HCT116 (cell line): ENCODE measurements at regions not wholly inside any gene's neighbourhood (a gene's known extent, or its start where the extent isn't known, plus 50 kb on each side); places are given as distances from the start of the nearest gene placed in this dataset.

Experiments used
- ATAC-seq: fragments of 200-7000 bp; cut with Tn5 transposase; 2 replicates; pipeline ENCODE4 v1.9.1; 2020; ENCODE audit warnings: mild to moderate bottlenecking, moderate library complexity
- BruUV-seq: library from RNA; stranded (reverse); fragments of 400-500 nt; replicated peaks from 2 replicates; lab custom pipeline; 2021; lab: Mats Ljungman, UMichigan
- CTCF ChIA-PET: fragments of 300-600 bp; sonication (Branson Sonifier 250); formaldehyde crosslinking; loops from one replicate; lab custom pipeline; 2021; ENCODE audit warnings: antibody characterized with exemption; lab: Charles Lee
- POLR2A ChIA-PET: fragments of 300-600, 350-600 bp; sonication (Branson Sonifier 250); formaldehyde crosslinking; loops from one replicate; lab custom pipeline; 2021; ENCODE audit warnings: antibody characterized with exemption; lab: Charles Lee
- RAD21 ChIA-PET, 2 experiments: fragments of 300-600 bp; sonication (Branson Sonifier 250); formaldehyde crosslinking; loops; one replicate each; lab custom pipeline; 2023; ENCODE audit warnings: low total read pairs in 2 of 2; ENCODE audit not compliant: uncharacterized antibody in 2 of 2, unreplicated experiment in 2 of 2, low non-redundant PET in 1 of 2; lab: Charles Lee
- DNase-seq: peaks from one replicate; pipeline ENCODE4 v3.0.0-alpha.2; 2010; ENCODE audit warnings: low read depth, low spot score
- H2AFZ ChIP-seq: fragments of 200-600 bp; shearing (Covaris generic), sonication (generic); 2 replicates; pipeline ENCODE4 v1.6.1; 2017; ENCODE audit warnings: low read depth, mixed run types, mixed read lengths, antibody characterized with exemption, low read length; ENCODE audit not compliant: poor library complexity, severe bottlenecking
- H3K27ac ChIP-seq: 2 replicates; pipeline ENCODE4 v1.5.1; 2012; ENCODE audit warnings: low read depth, low read length
- H3K27me3 ChIP-seq: fragments of 200-600 bp; sonication (generic); 2 replicates; pipeline ENCODE4 v1.6.1; 2016; ENCODE audit warnings: mixed run types, low read length, mixed read lengths; ENCODE audit not compliant: insufficient read depth
- H3K36me3 ChIP-seq, 2 experiments: fragments of 200-500 bp in 1 of 2; fragments of 200-600 bp in 1 of 2; sonication (Bioruptor generic) in 1 of 2; sonication (generic) in 1 of 2; 2 replicates each; pipeline versions ENCODE4 v1.5.1 to v1.6.1; 2014 to 2016; ENCODE audit warnings: low read length in 2 of 2, inconsistent platforms in 1 of 2, mixed read lengths in 1 of 2, mixed run types in 1 of 2; ENCODE audit not compliant: insufficient read depth in 2 of 2, control insufficient read depth in 1 of 2
- H3K4me1 ChIP-seq, 2 experiments: fragments of 200-600 bp in 1 of 2; sonication (generic) in 1 of 2; 2 replicates each; pipeline versions ENCODE4 v1.5.1 to v1.6.1; 2012 to 2017; ENCODE audit warnings: low read length in 2 of 2, inconsistent platforms in 1 of 2, mild to moderate bottlenecking in 1 of 2, mixed read lengths in 1 of 2, mixed run types in 1 of 2, moderate library complexity in 1 of 2; ENCODE audit not compliant: insufficient read depth in 2 of 2, control insufficient read depth in 1 of 2
- H3K4me2 ChIP-seq: fragments of 200-600 bp; sonication (generic); 2 replicates; pipeline ENCODE4 v1.6.1; 2017; ENCODE audit warnings: mixed run types, low read length, mixed read lengths
- H3K4me3 ChIP-seq, 2 experiments: fragments of 200-600 bp in 1 of 2; sonication (generic) in 1 of 2; replicated peaks in 1 of 2; 2 replicates each; pipeline ENCODE4 v1.5.1; 2011 to 2016; ENCODE audit warnings: low read length in 2 of 2, control low read depth in 1 of 2, low read depth in 1 of 2, mild to moderate bottlenecking in 1 of 2, mixed read lengths in 1 of 2, mixed run types in 1 of 2
- H3K79me2 ChIP-seq: fragments of 200-600 bp; sonication (generic); 2 replicates; pipeline ENCODE4 v1.6.1; 2017; ENCODE audit warnings: mild to moderate bottlenecking, mixed run types, low read length, moderate library complexity, mixed read lengths; ENCODE audit not compliant: insufficient read depth
- H3K9ac ChIP-seq: fragments of 200-600 bp; sonication (generic); 2 replicates; pipeline ENCODE4 v1.6.1; 2016; ENCODE audit warnings: low read length, mixed read lengths
- H3K9me2 ChIP-seq: fragments of 200-600 bp; sonication (generic), shearing (Covaris generic); 2 replicates; pipeline ENCODE4 v1.6.1; 2017; ENCODE audit warnings: mixed run types, mild to moderate bottlenecking, moderate library complexity; ENCODE audit not compliant: insufficient read depth
- H3K9me3 ChIP-seq, 2 experiments: fragments of 200-500 bp in 1 of 2; fragments of 200-600 bp in 1 of 2; sonication (Bioruptor generic) in 1 of 2; sonication (generic) in 1 of 2; 2 replicates each; pipeline ENCODE4 v1.6.1; 2014 to 2017; ENCODE audit warnings: low read length in 2 of 2, mixed read lengths in 2 of 2, inconsistent platforms in 1 of 2, low read depth in 1 of 2, mild to moderate bottlenecking in 1 of 2, mixed run types in 1 of 2, moderate library complexity in 1 of 2; ENCODE audit not compliant: control insufficient read depth in 1 of 2, insufficient read depth in 1 of 2
- H4K20me1 ChIP-seq: fragments of 200-600 bp; sonication (generic), shearing (Covaris generic); 2 replicates; pipeline ENCODE4 v1.6.1; 2017; ENCODE audit warnings: mixed run types, mild to moderate bottlenecking, moderate library complexity; ENCODE audit not compliant: insufficient read depth
- CBX3 ChIP-seq: IDR thresholded peaks from 2 replicates; pipeline ENCODE4 v1.6.1; 2012; ENCODE audit warnings: low read depth
- CEBPB ChIP-seq: IDR thresholded peaks from 2 replicates; pipeline ENCODE4 v1.6.1; 2012; ENCODE audit warnings: low read depth
- ELF1 ChIP-seq: IDR thresholded peaks from 2 replicates; pipeline ENCODE4 v1.6.1; 2012; ENCODE audit warnings: low read depth, borderline replicate concordance
- EZH2phosphoT487 ChIP-seq: fragments of 200-600 bp; IDR thresholded peaks from 2 replicates; pipeline ENCODE4 v1.6.1; 2018; ENCODE audit warnings: antibody characterized with exemption, borderline replicate concordance
- FOSL1 ChIP-seq: IDR thresholded peaks from 2 replicates; pipeline ENCODE4 v1.6.1; 2012; ENCODE audit warnings: low read depth
- POLR2AphosphoS5 ChIP-seq: IDR thresholded peaks from 2 replicates; pipeline ENCODE4 v1.6.1; 2011; ENCODE audit warnings: mild to moderate bottlenecking, low read depth, low read length, moderate library complexity
- RAD21 ChIP-seq: IDR thresholded peaks from 2 replicates; pipeline ENCODE4 v1.6.1; 2012; ENCODE audit warnings: low read depth, mild to moderate bottlenecking
- SIN3A ChIP-seq: IDR thresholded peaks from 2 replicates; pipeline ENCODE4 v1.6.1; 2012; ENCODE audit warnings: low read depth
- SRF ChIP-seq: IDR thresholded peaks from 2 replicates; pipeline ENCODE4 v1.6.1; 2012; ENCODE audit warnings: low read depth
- TCF7L2 ChIP-seq: IDR thresholded peaks from 2 replicates; pipeline ENCODE4 v1.7.0; 2011; ENCODE audit warnings: borderline replicate concordance, inconsistent platforms; ENCODE audit not compliant: insufficient read depth, insufficient read length; ENCODE audit errors: extremely low read depth
- YY1 ChIP-seq: IDR thresholded peaks from 2 replicates; pipeline ENCODE4 v1.6.1; 2011; ENCODE audit warnings: low read length, low read depth, moderate library complexity, mild to moderate bottlenecking; ENCODE audit not compliant: insufficient replicate concordance; ENCODE audit errors: extremely low read depth
- ZFX ChIP-seq: fragments of 450-650 bp; IDR thresholded peaks from 2 replicates; pipeline ENCODE4 v1.6.1; 2017
- ZNF274 ChIP-seq: fragments of 200-500 bp; sonication (Bioruptor generic); IDR thresholded peaks from 2 replicates; pipeline ENCODE4 v1.6.1; 2014; ENCODE audit warnings: mild to moderate bottlenecking, low read depth, low read length, inconsistent platforms
- intact Hi-C: fragments of 100-400 bp; cut with micrococcal nuclease; formaldehyde crosslinking; loops from 2 replicates; pipeline ENCODE4 v1.10.0; 2022
- TF ChIP-seq, protein P1 (sequence below): IDR thresholded peaks from 2 replicates; pipeline ENCODE4 v1.6.1; 2012; ENCODE audit warnings: low read depth
- TF ChIP-seq, protein P2 (sequence below): IDR thresholded peaks from 2 replicates; pipeline ENCODE4 v1.6.1; 2012
- TF ChIP-seq, protein P3 (sequence below): IDR thresholded peaks from 2 replicates; pipeline ENCODE4 v1.6.1; 2011; ENCODE audit warnings: mild to moderate bottlenecking, low read length, moderate library complexity; ENCODE audit not compliant: insufficient replicate concordance; ENCODE audit errors: extremely low read depth
- TF ChIP-seq, protein P4 (sequence below), 3 experiments: fragments of 200-600 bp in 1 of 3; sonication (generic) in 1 of 3; IDR thresholded peaks in 2 of 3; conservative IDR thresholded peaks in 1 of 3; 2 replicates each; pipeline ENCODE4 v1.5.1; 2012 to 2017; ENCODE audit warnings: low read depth in 2 of 3, low read length in 2 of 3, antibody characterized with exemption in 1 of 3, borderline replicate concordance in 1 of 3, control low read depth in 1 of 3, mild to moderate bottlenecking in 1 of 3, mixed read lengths in 1 of 3, mixed run types in 1 of 3, moderate library complexity in 1 of 3; ENCODE audit not compliant: insufficient read depth in 1 of 3

DNA sequence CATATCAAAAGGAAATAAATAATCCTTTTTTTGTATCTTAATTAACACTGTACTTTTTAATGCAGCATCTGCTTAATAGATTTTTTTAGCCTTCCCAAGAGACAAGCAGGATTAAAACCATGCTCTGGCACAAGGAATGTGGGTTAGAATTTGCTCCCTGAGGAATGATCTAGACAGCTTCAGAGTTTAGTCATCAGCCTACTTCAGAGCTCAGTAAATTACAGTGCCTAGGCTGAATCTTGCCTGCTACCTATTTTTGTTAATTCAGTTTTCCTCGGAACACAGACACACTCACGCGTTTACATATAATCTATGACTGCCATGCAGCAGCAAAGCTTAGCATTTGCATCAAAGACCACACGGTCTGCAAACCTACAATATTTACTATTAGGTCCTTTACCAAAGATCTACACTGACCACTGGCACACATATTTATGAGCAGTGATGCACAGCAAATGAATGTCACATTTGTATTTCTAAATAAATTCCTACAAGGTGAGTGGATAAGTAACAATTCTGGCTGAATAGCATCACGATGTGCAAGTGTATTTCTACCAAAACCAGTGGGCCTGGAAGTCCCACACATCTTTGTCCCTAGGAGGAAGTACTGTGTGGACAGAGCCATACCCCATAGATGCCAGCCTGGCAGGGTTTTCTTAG lies 309.8 kb upstream of the TMEM132C start:
- no peak overlapping the region for H3K27ac ChIP-seq
- BruUV-seq = no TSS peak
- H3K9me2 ChIP-seq = no peaks in the 10 kb centered on the region
- H3K4me1 ChIP-seq = no peaks in the 10 kb centered on the region
- H3K9ac ChIP-seq = no peak overlapping the region
- H3K79me2 ChIP-seq = no peaks in the 10 kb centered on the region
- DNase-seq (no peak), ATAC-seq (no peak)
- no peaks in the 10 kb centered on the region for H3K27me3 ChIP-seq
- H3K9me3 ChIP-seq = peaks cover 3 to 21% of the 10 kb centered on the region in 2 experiments; a peak in 2 of 4 replicates
- intact Hi-C loops = no loop called here
- no peak overlapping the region for H3K4me3 ChIP-seq
- H2AFZ ChIP-seq = no peak overlapping the region
- H3K36me3 ChIP-seq = no peaks in the 10 kb centered on the region
- POLR2A ChIA-PET = no interaction called here
- RAD21 ChIA-PET = no interaction called here
- no peak overlapping the region for H3K4me2 ChIP-seq
- H4K20me1 ChIP-seq = no peaks in the 10 kb centered on the region
- TF ChIP-seq YY1 (no peak), POLR2AphosphoS5 (no peak), TCF7L2 (no peak), SIN3A (no peak), CEBPB (no peak), ZFX (no peak), FOSL1 (no peak), CBX3 (no peak), SRF (no peak), ZNF274 (no peak), EZH2phosphoT487 (no peak), ELF1 (no peak), RAD21 (no peak)
- TF ChIP-seq, protein P1, sequence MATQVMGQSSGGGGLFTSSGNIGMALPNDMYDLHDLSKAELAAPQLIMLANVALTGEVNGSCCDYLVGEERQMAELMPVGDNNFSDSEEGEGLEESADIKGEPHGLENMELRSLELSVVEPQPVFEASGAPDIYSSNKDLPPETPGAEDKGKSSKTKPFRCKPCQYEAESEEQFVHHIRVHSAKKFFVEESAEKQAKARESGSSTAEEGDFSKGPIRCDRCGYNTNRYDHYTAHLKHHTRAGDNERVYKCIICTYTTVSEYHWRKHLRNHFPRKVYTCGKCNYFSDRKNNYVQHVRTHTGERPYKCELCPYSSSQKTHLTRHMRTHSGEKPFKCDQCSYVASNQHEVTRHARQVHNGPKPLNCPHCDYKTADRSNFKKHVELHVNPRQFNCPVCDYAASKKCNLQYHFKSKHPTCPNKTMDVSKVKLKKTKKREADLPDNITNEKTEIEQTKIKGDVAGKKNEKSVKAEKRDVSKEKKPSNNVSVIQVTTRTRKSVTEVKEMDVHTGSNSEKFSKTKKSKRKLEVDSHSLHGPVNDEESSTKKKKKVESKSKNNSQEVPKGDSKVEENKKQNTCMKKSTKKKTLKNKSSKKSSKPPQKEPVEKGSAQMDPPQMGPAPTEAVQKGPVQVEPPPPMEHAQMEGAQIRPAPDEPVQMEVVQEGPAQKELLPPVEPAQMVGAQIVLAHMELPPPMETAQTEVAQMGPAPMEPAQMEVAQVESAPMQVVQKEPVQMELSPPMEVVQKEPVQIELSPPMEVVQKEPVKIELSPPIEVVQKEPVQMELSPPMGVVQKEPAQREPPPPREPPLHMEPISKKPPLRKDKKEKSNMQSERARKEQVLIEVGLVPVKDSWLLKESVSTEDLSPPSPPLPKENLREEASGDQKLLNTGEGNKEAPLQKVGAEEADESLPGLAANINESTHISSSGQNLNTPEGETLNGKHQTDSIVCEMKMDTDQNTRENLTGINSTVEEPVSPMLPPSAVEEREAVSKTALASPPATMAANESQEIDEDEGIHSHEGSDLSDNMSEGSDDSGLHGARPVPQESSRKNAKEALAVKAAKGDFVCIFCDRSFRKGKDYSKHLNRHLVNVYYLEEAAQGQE = no peak
- TF ChIP-seq, protein P2, sequence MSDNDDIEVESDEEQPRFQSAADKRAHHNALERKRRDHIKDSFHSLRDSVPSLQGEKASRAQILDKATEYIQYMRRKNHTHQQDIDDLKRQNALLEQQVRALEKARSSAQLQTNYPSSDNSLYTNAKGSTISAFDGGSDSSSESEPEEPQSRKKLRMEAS = no peak
- TF ChIP-seq, protein P3, sequence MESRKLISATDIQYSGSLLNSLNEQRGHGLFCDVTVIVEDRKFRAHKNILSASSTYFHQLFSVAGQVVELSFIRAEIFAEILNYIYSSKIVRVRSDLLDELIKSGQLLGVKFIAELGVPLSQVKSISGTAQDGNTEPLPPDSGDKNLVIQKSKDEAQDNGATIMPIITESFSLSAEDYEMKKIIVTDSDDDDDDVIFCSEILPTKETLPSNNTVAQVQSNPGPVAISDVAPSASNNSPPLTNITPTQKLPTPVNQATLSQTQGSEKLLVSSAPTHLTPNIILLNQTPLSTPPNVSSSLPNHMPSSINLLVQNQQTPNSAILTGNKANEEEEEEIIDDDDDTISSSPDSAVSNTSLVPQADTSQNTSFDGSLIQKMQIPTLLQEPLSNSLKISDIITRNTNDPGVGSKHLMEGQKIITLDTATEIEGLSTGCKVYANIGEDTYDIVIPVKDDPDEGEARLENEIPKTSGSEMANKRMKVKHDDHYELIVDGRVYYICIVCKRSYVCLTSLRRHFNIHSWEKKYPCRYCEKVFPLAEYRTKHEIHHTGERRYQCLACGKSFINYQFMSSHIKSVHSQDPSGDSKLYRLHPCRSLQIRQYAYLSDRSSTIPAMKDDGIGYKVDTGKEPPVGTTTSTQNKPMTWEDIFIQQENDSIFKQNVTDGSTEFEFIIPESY = no peak
- TF ChIP-seq, protein P4, sequence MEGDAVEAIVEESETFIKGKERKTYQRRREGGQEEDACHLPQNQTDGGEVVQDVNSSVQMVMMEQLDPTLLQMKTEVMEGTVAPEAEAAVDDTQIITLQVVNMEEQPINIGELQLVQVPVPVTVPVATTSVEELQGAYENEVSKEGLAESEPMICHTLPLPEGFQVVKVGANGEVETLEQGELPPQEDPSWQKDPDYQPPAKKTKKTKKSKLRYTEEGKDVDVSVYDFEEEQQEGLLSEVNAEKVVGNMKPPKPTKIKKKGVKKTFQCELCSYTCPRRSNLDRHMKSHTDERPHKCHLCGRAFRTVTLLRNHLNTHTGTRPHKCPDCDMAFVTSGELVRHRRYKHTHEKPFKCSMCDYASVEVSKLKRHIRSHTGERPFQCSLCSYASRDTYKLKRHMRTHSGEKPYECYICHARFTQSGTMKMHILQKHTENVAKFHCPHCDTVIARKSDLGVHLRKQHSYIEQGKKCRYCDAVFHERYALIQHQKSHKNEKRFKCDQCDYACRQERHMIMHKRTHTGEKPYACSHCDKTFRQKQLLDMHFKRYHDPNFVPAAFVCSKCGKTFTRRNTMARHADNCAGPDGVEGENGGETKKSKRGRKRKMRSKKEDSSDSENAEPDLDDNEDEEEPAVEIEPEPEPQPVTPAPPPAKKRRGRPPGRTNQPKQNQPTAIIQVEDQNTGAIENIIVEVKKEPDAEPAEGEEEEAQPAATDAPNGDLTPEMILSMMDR (IDR thresholded peaks at IDR 0.05 in 2 of 3, conservative IDR thresholded peaks at IDR 0.05 in 1 of 3; ENCODE audit: borderline replicate concordance in 1 of 3, insufficient read depth in 1 of 3, low read depth in 2 of 3, low read length in 2 of 3) = no peak
- TF ChIP-seq, all 23 proteins: peak for 0
- CTCF ChIA-PET = no interaction called here
